ENCODE measurements at regions not wholly inside any gene's neighbourhood (a gene's known extent, or its start where the extent isn't known, plus 50 kb on each side); places are given as distances from the start of the nearest gene placed in this dataset.

- TF ChIP-seq, protein P1, sequence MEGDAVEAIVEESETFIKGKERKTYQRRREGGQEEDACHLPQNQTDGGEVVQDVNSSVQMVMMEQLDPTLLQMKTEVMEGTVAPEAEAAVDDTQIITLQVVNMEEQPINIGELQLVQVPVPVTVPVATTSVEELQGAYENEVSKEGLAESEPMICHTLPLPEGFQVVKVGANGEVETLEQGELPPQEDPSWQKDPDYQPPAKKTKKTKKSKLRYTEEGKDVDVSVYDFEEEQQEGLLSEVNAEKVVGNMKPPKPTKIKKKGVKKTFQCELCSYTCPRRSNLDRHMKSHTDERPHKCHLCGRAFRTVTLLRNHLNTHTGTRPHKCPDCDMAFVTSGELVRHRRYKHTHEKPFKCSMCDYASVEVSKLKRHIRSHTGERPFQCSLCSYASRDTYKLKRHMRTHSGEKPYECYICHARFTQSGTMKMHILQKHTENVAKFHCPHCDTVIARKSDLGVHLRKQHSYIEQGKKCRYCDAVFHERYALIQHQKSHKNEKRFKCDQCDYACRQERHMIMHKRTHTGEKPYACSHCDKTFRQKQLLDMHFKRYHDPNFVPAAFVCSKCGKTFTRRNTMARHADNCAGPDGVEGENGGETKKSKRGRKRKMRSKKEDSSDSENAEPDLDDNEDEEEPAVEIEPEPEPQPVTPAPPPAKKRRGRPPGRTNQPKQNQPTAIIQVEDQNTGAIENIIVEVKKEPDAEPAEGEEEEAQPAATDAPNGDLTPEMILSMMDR (conservative IDR thresholded peaks at IDR 0.05; ENCODE audit: low read length) = no peak
- TF ChIP-seq EZH2phosphoT487 (IDR thresholded peaks at IDR 0.05; ENCODE audit: borderline replicate concordance) = no peak
Observed at GRCh38 chr2:125679903-125680302, 976.1 kb upstream of the GYPC start.

Measured in Loucy (cell line).